ACC112 (cell line): ENCODE measurements at regions not wholly inside any gene's neighbourhood (a gene's known extent, or its start where the extent isn't known, plus 50 kb on each side); places are given as distances from the start of the nearest gene placed in this dataset.

ENCODE experiments used
- H2AFZ ChIP-seq: fragments of 200-600 bp; sonication (generic); one replicate; pipeline ENCODE4 v1.6.0; 2017; ENCODE audit warnings: antibody characterized with exemption, low read length; ENCODE audit not compliant: unreplicated experiment
- H3K27ac ChIP-seq: fragments of 200-600 bp; sonication (generic); 2 replicates; pipeline ENCODE4 v1.5.1; 2014; ENCODE audit warnings: low read depth, mild to moderate bottlenecking, antibody characterized with exemption, low read length, moderate library complexity
- H3K27me3 ChIP-seq: fragments of 200-600 bp; sonication (generic); 2 replicates; pipeline ENCODE4 v1.6.1; 2014; ENCODE audit warnings: mild to moderate bottlenecking, antibody characterized with exemption, low read length, moderate library complexity, mixed read lengths; ENCODE audit not compliant: insufficient read depth
- H3K36me3 ChIP-seq: fragments of 200-600 bp; sonication (generic); 2 replicates; pipeline ENCODE4 v1.6.1; 2016; ENCODE audit warnings: mild to moderate bottlenecking, antibody characterized with exemption, low read length, moderate library complexity, mixed read lengths; ENCODE audit not compliant: insufficient read depth
- H3K4me1 ChIP-seq: fragments of 200-600 bp; sonication (generic); one replicate; pipeline ENCODE4 v1.6.1; 2016; ENCODE audit warnings: low read length, mixed read lengths; ENCODE audit not compliant: insufficient read depth, unreplicated experiment, control insufficient read depth
- H3K4me3 ChIP-seq: fragments of 200-600 bp; sonication (generic); 2 replicates; pipeline ENCODE4 v1.5.1; 2014; ENCODE audit warnings: mild to moderate bottlenecking, low read depth, low read length
- H3K79me2 ChIP-seq: fragments of 200-600 bp; sonication (generic); one replicate; pipeline ENCODE4 v1.6.0; 2016; ENCODE audit warnings: low read length; ENCODE audit not compliant: control insufficient read depth, unreplicated experiment, insufficient read depth

- Histone ChIP-seq H3K4me3 (no peak overlapping the region), H3K27ac (no peak overlapping the region), H3K36me3 (no peaks in the 10 kb centered on the region), H3K4me1 (no peaks in the 10 kb centered on the region), H2AFZ (no peak overlapping the region), H3K79me2 (no peaks in the 10 kb centered on the region), H3K27me3 (no peaks in the 10 kb centered on the region)
Measured at GRCh38 chr16:80074329-80074728, 466.5 kb upstream of the DYNLRB2 start.

DNA sequence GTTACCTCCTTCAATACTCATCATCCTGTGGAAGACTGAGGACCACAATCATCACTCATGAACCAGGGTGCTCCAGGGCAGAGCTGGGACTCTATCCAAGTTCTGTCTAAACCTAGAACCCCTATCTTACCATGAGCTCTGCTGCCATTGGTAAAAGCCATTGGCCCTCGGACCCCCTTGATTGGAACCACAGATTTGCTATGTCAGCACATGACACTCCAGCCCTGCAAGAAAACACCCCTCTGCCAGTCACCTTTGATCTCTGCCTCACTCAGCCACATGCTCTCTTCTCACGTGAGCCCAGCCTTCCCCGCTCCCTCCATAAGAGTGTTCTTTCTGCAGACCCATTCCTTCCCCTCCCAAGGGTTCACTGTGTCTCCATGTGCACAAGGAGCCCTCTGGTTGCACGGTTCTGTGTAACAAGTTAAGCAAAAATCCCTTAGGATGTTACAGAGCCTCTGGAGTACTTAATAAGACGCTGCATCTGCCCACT, 468.8 kb upstream of the DYNLRB2 start:
- Histone ChIP-seq H3K79me2 (no peaks in the 10 kb centered on the region), H3K27ac (no peak overlapping the region), H3K4me1 (no peaks in the 10 kb centered on the region), H2AFZ (no peak overlapping the region), H3K36me3 (no peaks in the 10 kb centered on the region), H3K4me3 (no peak overlapping the region), H3K27me3 (no peaks in the 10 kb centered on the region)

- Histone ChIP-seq H3K27me3 (no peaks in the 10 kb centered on the region), H3K27ac (no peak overlapping the region), H3K4me1 (no peaks in the 10 kb centered on the region)
Measured at GRCh38 chr16:80066805-80067580, 466.5 kb upstream of the MAF start.

DNA sequence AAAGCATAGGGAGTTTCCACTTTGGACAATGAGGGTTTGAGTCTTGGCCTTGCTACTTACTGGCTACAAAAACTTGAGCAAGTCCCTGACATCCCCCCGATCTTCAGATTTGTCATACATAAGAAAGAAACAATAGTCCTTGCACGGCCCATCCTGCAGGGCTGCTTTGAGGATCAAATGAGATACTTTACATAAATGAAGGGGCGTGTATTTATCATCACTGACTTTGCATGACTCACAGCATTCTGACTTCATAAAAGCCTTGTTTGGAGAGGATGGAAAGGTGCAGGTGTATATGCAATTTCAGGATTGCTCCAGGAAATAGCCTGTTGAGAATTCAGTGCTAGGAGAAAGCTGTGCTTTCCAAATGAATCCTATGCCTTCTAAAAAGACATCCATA, 465.0 kb upstream of the MAF start:
- no peaks in the 10 kb centered on the region for H3K27me3 ChIP-seq
- no peaks in the 10 kb centered on the region for H3K36me3 ChIP-seq
- H3K79me2 ChIP-seq: no peaks in the 10 kb centered on the region
- no peak overlapping the region for H2AFZ ChIP-seq
- H3K4me1 ChIP-seq: no peaks in the 10 kb centered on the region
- H3K27ac ChIP-seq: no peak overlapping the region
- no peak overlapping the region for H3K4me3 ChIP-seq

More at GRCh38 chr16:80066805-80067580, 466.5 kb upstream of the MAF start:
- Histone ChIP-seq H3K79me2 (no peaks in the 10 kb centered on the region), H2AFZ (no peak overlapping the region), H3K36me3 (no peaks in the 10 kb centered on the region), H3K4me3 (no peak overlapping the region)

- H3K79me2 ChIP-seq: no peaks in the 10 kb centered on the region
- H3K4me1 ChIP-seq: no peaks in the 10 kb centered on the region
- no peaks in the 10 kb centered on the region for H3K27me3 ChIP-seq
- H3K27ac ChIP-seq: no peak overlapping the region
- no peak overlapping the region for H3K4me3 ChIP-seq
- H3K36me3 ChIP-seq: no peaks in the 10 kb centered on the region
- H2AFZ ChIP-seq: no peak overlapping the region
Measured at GRCh38 chr16:80063713-80064069, 463.2 kb upstream of the MAF start.

- Histone ChIP-seq H2AFZ (no peak overlapping the region), H3K4me3 (no peak overlapping the region), H3K4me1 (no peaks in the 10 kb centered on the region), H3K27me3 (no peaks in the 10 kb centered on the region), H3K79me2 (no peaks in the 10 kb centered on the region), H3K27ac (no peak overlapping the region), H3K36me3 (no peaks in the 10 kb centered on the region)
Measured at GRCh38 chr16:80063031-80063712, 462.6 kb upstream of the MAF start.

- no peak overlapping the region for H3K27ac ChIP-seq
- H3K4me3 ChIP-seq: no peak overlapping the region
- H3K36me3 ChIP-seq: no peaks in the 10 kb centered on the region
- H3K4me1 ChIP-seq: no peaks in the 10 kb centered on the region
- no peak overlapping the region for H2AFZ ChIP-seq
- no peaks in the 10 kb centered on the region for H3K79me2 ChIP-seq
- peaks cover 2% of the 10 kb centered on the region; the same call in 1 of the 2 replicates for H3K27me3 ChIP-seq
Measured at GRCh38 chr16:80062361-80063030, 462.0 kb upstream of the MAF start.

DNA sequence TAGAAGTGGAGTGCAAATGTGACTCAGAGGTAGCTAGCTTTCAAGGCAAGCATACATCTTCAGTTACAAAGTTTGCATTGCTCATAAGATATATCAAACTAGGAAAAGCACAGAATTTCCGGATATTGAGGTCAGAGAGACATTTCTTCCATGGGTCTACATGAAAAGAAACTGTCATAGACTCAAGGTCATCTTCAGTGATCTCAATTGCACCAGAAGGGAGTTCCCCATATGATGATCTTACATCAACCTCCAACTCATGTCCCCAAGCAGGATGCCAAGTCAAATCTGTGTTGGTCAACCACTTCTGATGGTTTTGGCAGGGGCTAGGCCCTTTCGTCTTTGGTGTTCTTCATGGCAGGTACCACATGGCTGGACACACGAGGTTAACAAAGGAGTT, 459.9 kb upstream of the MAF start:
- Histone ChIP-seq H2AFZ (no peak overlapping the region), H3K27me3 (peaks cover 3% of the 10 kb centered on the region; the same call in 1 of the 2 replicates), H3K36me3 (no peaks in the 10 kb centered on the region), H3K4me1 (no peaks in the 10 kb centered on the region), H3K4me3 (no peak overlapping the region), H3K79me2 (no peaks in the 10 kb centered on the region), H3K27ac (no peak overlapping the region)

DNA sequence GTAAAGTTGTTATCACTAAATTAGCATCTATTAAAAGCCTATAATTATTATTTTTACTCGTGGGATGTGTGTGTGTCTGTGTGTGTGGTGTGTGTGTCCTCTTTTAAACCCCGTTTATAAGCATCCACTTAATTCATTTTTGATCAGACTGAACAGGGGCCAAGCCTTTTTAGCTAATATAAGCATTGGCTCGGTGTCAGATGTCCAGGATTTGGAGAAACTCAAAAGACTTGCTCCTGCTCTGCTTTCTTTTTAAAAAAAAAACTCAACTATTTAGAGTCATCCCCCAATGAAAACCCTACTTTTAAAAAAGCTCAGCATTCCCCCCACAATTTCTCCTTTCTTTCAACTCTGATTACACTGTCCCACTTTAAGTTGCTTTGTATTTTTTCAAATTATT, 459.3 kb upstream of the MAF start:
- Histone ChIP-seq H2AFZ (no peak overlapping the region), H3K4me1 (no peaks in the 10 kb centered on the region), H3K27me3 (peaks cover 3% of the 10 kb centered on the region; the same call in 1 of the 2 replicates), H3K79me2 (no peaks in the 10 kb centered on the region), H3K4me3 (no peak overlapping the region), H3K36me3 (no peaks in the 10 kb centered on the region), H3K27ac (no peak overlapping the region)

GRCh38 chr16:80058214-80058613, 457.7 kb upstream of the MAF start:
- Histone ChIP-seq H3K36me3 (no peaks in the 10 kb centered on the region), H2AFZ (no peak overlapping the region), H3K4me1 (no peaks in the 10 kb centered on the region), H3K27me3 (peaks cover 3% of the 10 kb centered on the region; the same call in 1 of the 2 replicates), H3K4me3 (no peak overlapping the region), H3K27ac (no peak overlapping the region), H3K79me2 (no peaks in the 10 kb centered on the region)
